ENCODE measurements at regions not wholly inside any gene's neighbourhood (a gene's known extent, or its start where the extent isn't known, plus 50 kb on each side); places are given as distances from the start of the nearest gene placed in this dataset.

GRCh38 chr12:61514016-61514415 lies 746.2 kb upstream of the USP15 start:
- Histone ChIP-seq H3K27ac (ENCODE audit: poor library complexity, severe bottlenecking) (no peak overlapping the region), H3K36me3 (ENCODE audit: low read depth) (no peaks in the 10 kb centered on the region), H3K9me3 (ENCODE audit: severe bottlenecking) (no peaks in the 10 kb centered on the region), H3K27me3 (ENCODE audit: insufficient read depth, poor library complexity, severe bottlenecking) (no peaks in the 10 kb centered on the region), H3K4me3 (ENCODE audit: severe bottlenecking) (no peak overlapping the region), H3K4me1 (ENCODE audit: insufficient read depth, poor library complexity, severe bottlenecking) (no peaks in the 10 kb centered on the region)
- no peak for DNase-seq (ENCODE audit: low spot score)
- TF ChIP-seq CTCF (IDR thresholded peaks at IDR 0.05; ENCODE audit: poor library complexity, severe bottlenecking), result no peak
- ATAC-seq (ENCODE audit: low read depth), result no peak

DNA sequence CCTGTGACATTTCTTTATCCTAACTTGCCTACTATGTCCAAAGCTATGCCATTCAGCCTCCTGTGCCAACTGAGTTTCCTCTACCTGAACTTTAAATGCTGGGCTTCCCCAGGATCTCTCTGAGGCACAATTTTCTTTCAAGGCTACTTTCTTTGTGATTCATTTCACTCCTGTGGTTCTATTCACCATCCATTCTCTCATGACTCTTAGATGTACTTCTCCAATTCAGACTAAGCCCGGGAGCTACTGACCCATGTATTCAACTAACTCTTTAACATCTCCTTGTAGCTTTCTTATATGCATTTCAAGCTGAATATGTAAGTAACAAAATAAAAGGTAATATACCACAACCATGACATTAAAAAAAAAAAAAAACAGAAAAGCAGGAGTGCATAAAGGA lies 738.9 kb upstream of the USP15 start:
- H3K27ac ChIP-seq (ENCODE audit: poor library complexity, severe bottlenecking), result no peak overlapping the region
- no peak overlapping the region for H3K4me3 ChIP-seq (ENCODE audit: severe bottlenecking)
- no peaks in the 10 kb centered on the region for H3K36me3 ChIP-seq (ENCODE audit: low read depth)
- no peaks in the 10 kb centered on the region for H3K27me3 ChIP-seq (ENCODE audit: insufficient read depth, poor library complexity, severe bottlenecking)
- TF ChIP-seq CTCF (IDR thresholded peaks at IDR 0.05; ENCODE audit: poor library complexity, severe bottlenecking), result no peak
- ATAC-seq (ENCODE audit: low read depth) (no peak), DNase-seq (ENCODE audit: low spot score) (no peak)
- no peaks in the 10 kb centered on the region for H3K9me3 ChIP-seq (ENCODE audit: severe bottlenecking)
- no peaks in the 10 kb centered on the region for H3K4me1 ChIP-seq (ENCODE audit: insufficient read depth, poor library complexity, severe bottlenecking)

DNA sequence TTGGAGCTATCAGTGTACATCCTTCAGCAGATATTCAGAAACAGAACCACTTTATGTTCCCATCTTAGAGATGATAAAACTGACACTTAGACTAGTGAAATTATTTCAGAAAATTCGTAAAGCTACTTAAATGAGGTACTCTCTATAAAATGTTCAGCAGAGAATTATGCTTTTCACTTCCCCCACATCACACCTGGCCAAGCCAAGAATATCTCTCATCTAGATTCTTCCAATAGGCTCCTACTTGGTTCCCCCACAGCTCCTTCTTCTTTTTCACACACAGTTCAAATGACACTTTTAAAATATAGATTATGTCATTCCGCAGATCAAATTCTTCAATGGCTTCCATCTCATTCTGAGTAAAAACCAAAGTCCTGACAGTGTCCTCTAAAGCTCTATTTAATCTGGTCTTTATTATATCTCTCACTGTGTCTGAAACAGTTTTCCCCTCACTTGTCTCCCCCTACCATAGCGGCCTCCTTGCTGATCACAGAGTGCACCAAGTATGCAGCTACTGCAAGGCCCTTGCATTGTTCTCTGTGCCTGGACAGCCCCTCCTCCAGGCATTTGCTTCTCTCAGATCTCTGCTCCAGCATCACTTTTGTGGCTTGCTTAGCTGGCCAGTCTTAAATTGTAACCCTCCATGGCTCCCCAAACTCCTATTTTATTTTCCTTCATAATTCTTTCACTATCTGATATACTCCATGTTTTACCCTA lies 736.8 kb upstream of the USP15 start:
- no peaks in the 10 kb centered on the region for H3K4me1 ChIP-seq (ENCODE audit: insufficient read depth, poor library complexity, severe bottlenecking)
- no peak overlapping the region for H3K4me3 ChIP-seq (ENCODE audit: severe bottlenecking)
- no peaks in the 10 kb centered on the region for H3K9me3 ChIP-seq (ENCODE audit: severe bottlenecking)
- H3K27me3 ChIP-seq (ENCODE audit: insufficient read depth, poor library complexity, severe bottlenecking), result no peaks in the 10 kb centered on the region
- H3K36me3 ChIP-seq (ENCODE audit: low read depth), result no peaks in the 10 kb centered on the region
- no peak for TF ChIP-seq CTCF (IDR thresholded peaks at IDR 0.05; ENCODE audit: poor library complexity, severe bottlenecking)
- no peak for DNase-seq (ENCODE audit: low spot score)
- no peak overlapping the region for H3K27ac ChIP-seq (ENCODE audit: poor library complexity, severe bottlenecking)
- ATAC-seq (ENCODE audit: low read depth), result no peak

- no peaks in the 10 kb centered on the region for H3K27me3 ChIP-seq (ENCODE audit: insufficient read depth, poor library complexity, severe bottlenecking)
- H3K27ac ChIP-seq (ENCODE audit: poor library complexity, severe bottlenecking), result no peak overlapping the region
- TF ChIP-seq CTCF (IDR thresholded peaks at IDR 0.05; ENCODE audit: poor library complexity, severe bottlenecking), result no peak
- DNase-seq (ENCODE audit: low spot score) (no peak), ATAC-seq (ENCODE audit: low read depth) (no peak)
- no peak overlapping the region for H3K4me3 ChIP-seq (ENCODE audit: severe bottlenecking)
- H3K9me3 ChIP-seq (ENCODE audit: severe bottlenecking), result no peaks in the 10 kb centered on the region
- H3K4me1 ChIP-seq (ENCODE audit: insufficient read depth, poor library complexity, severe bottlenecking), result no peaks in the 10 kb centered on the region
- H3K36me3 ChIP-seq (ENCODE audit: low read depth), result no peaks in the 10 kb centered on the region
Measured at GRCh38 chr12:61524851-61525250, 735.4 kb upstream of the USP15 start.

DNA sequence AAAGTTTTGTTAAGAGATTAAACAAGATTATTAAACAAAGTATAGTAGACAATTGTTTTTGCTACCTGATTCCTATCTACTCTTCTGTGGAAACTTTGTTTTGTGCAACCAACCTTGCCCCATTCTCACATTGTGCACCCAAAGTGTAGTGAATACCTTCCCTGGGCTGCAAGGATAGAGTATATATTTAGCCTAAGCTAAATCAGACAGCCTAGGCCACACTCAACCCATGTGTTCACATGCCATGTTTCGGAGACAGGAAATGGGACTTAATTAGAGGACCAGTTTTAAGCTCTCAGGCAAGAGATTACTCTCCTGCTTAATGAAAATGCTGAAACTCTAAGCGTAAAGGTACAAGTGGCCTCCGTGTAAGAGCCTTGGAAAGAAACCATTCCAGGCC lies 734.9 kb upstream of the USP15 start:
- Histone ChIP-seq H3K4me3 (ENCODE audit: severe bottlenecking) (no peak overlapping the region), H3K9me3 (ENCODE audit: severe bottlenecking) (no peaks in the 10 kb centered on the region), H3K4me1 (ENCODE audit: insufficient read depth, poor library complexity, severe bottlenecking) (no peaks in the 10 kb centered on the region), H3K36me3 (ENCODE audit: low read depth) (no peaks in the 10 kb centered on the region), H3K27ac (ENCODE audit: poor library complexity, severe bottlenecking) (no peak overlapping the region), H3K27me3 (ENCODE audit: insufficient read depth, poor library complexity, severe bottlenecking) (no peaks in the 10 kb centered on the region)
- no peak for TF ChIP-seq CTCF (IDR thresholded peaks at IDR 0.05; ENCODE audit: poor library complexity, severe bottlenecking)
- DNase-seq (ENCODE audit: low spot score) (no peak), ATAC-seq (ENCODE audit: low read depth) (no peak)

All from RWPE2 (cell line).